Lung (tissue), 11 donors: ENCODE measurements at regions not wholly inside any gene's neighbourhood (a gene's known extent, or its start where the extent isn't known, plus 50 kb on each side); places are given as distances from the start of the nearest gene placed in this dataset.

Source experiments
- ATAC-seq: fragments of 200-7000 bp; cut with Tn5 transposase; one replicate; pipeline ENCODE4 v1.9.1; 2020; ENCODE audit warnings: moderate number of reproducible peaks; ENCODE audit not compliant: insufficient read depth, low FRiP score
- DNase-seq, 3 donors: peaks; one replicate each; pipeline ENCODE4 v3.0.0-alpha.2; 2013 to 2017
- H3K27ac ChIP-seq, 2 donors: one replicate each; pipeline ENCODE4 v1.5.1; 2013; ENCODE audit warnings: mild to moderate bottlenecking in 2 of 2, moderate library complexity in 2 of 2, control low read depth in 1 of 2, inconsistent platforms in 1 of 2, low read depth in 1 of 2, low read length in 1 of 2
- H3K27me3 ChIP-seq, 3 donors: one replicate each; pipeline ENCODE4 v1.5.1; 2013; ENCODE audit warnings: low read length in 2 of 3; ENCODE audit not compliant: control insufficient read depth in 3 of 3, insufficient read depth in 3 of 3
- H3K36me3 ChIP-seq, 4 donors: one replicate each; pipeline ENCODE4 v1.5.1; 2013; ENCODE audit warnings: low read length in 4 of 4, mild to moderate bottlenecking in 1 of 4, moderate library complexity in 1 of 4; ENCODE audit not compliant: control insufficient read depth in 4 of 4, insufficient read depth in 4 of 4
- H3K4me1 ChIP-seq, 5 donors: one replicate each; pipeline ENCODE4 v1.5.1; 2013; ENCODE audit warnings: low read length in 5 of 5, mild to moderate bottlenecking in 2 of 5, moderate library complexity in 1 of 5; ENCODE audit not compliant: control insufficient read depth in 5 of 5, insufficient read depth in 5 of 5
- H3K4me3 ChIP-seq: one replicate; pipeline ENCODE4 v1.5.1; 2013; ENCODE audit warnings: mild to moderate bottlenecking, control low read depth, moderate library complexity
- H3K9ac ChIP-seq, 2 donors: one replicate each; pipeline ENCODE4 v1.5.1; 2013; ENCODE audit warnings: low read length in 2 of 2, control low read depth in 1 of 2; ENCODE audit not compliant: insufficient read depth in 1 of 2
- H3K9me3 ChIP-seq, 4 donors: one replicate each; pipeline ENCODE4 v1.5.1; 2013; ENCODE audit warnings: low read length in 3 of 4, mild to moderate bottlenecking in 1 of 4, moderate library complexity in 1 of 4; ENCODE audit not compliant: control insufficient read depth in 4 of 4, insufficient read depth in 3 of 4
- CTCF ChIP-seq: IDR thresholded peaks from 2 replicates; pipeline ENCODE4 v1.5.1; 2012; ENCODE audit warnings: mild to moderate bottlenecking; ENCODE audit errors: control extremely low read depth, extremely low read depth
- WGBS, 2 donors: extraction: QIAGEN DNeasy Blood & Tissue Kit; methylation state at CpG; one replicate each; pipeline ENCODE4 v1.1.7; 2013; 5-methylcytosine and 5-hydroxymethylcytosine counted together
- donor health status: control.
- donor health status: control.
- donor health status: Bipolar disorder and iron deficiency.
- donor health status: healthy.
- donor health status: DM: yes; HTN: yes; CAD: no.

- peak; percentile 77 for ATAC-seq
- Histone ChIP-seq H3K27me3 (peaks cover 0 to 2% (median 0%) of the 10 kb centered on the region in 3 donors), H3K9me3 (no peaks in the 10 kb centered on the region), H3K4me1 (no peaks in the 10 kb centered on the region), H3K9ac (no peak overlapping the region), H3K36me3 (no peaks in the 10 kb centered on the region), H3K4me3 (no peak overlapping the region), H3K27ac (no peak overlapping the region)
- peak; percentile 24 for TF ChIP-seq CTCF
- 41 to 62% methylated on average over 1 of the region's 1 CpG for WGBS, 2 donors
- DNase-seq: peak in 2 of 3 donors; percentile 73 to 75
These were observed 51.7 kb downstream of the SCN11A start for GRCh38 chr3:39000008-39000450.

GRCh38 chr3:38998086-38998485 is 53.7 kb downstream of the SCN11A start:
- Histone ChIP-seq H3K4me1 (peaks cover 0 to 8% (median 0%) of the 10 kb centered on the region in 5 donors), H3K27me3 (peaks cover 0 to 2% (median 0%) of the 10 kb centered on the region in 3 donors), H3K27ac (no peak overlapping the region), H3K9ac (no peak overlapping the region), H3K9me3 (no peaks in the 10 kb centered on the region), H3K4me3 (no peak overlapping the region), H3K36me3 (no peaks in the 10 kb centered on the region)
- WGBS, 2 donors: 48 to 69% methylated on average over 3 of the region's 3 CpGs
- DNase-seq: peak in 1 of 3 donors; percentile 20
- no peak for TF ChIP-seq CTCF
- no peak for ATAC-seq

GRCh38 chr3:38996193-38996592 is 55.6 kb downstream of the SCN11A start:
- no peak for TF ChIP-seq CTCF
- Histone ChIP-seq H3K36me3 (no peaks in the 10 kb centered on the region), H3K9ac (no peak overlapping the region), H3K4me1 (peaks cover 0 to 8% (median 0%) of the 10 kb centered on the region in 5 donors), H3K27ac (no peak overlapping the region), H3K4me3 (no peak overlapping the region), H3K9me3 (no peaks in the 10 kb centered on the region), H3K27me3 (peaks cover 0 to 2% (median 0%) of the 10 kb centered on the region in 3 donors)
- ATAC-seq (no peak), DNase-seq (no peak)
- WGBS, 2 donors: 70 to 77% methylated on average over 1 of the region's 1 CpG

GRCh38 chr3:38994251-38994650 is 57.5 kb downstream of the SCN11A start:
- DNase-seq (peak in 2 of 3 donors; percentile 78 to 89), ATAC-seq (no peak)
- Histone ChIP-seq H3K9me3 (no peaks in the 10 kb centered on the region), H3K9ac (no peak overlapping the region), H3K4me1 (peaks cover 0 to 8% (median 0%) of the 10 kb centered on the region in 5 donors), H3K36me3 (no peaks in the 10 kb centered on the region), H3K27ac (no peak overlapping the region), H3K27me3 (peaks cover 0 to 2% (median 0%) of the 10 kb centered on the region in 3 donors), H3K4me3 (no peak overlapping the region)
- no peak for TF ChIP-seq CTCF
- WGBS, 2 donors: 54 to 76% methylated on average over 3 of the region's 3 CpGs
